Embryonic facial prominence (tissue), 1 donor: ENCODE measurements at regions not wholly inside any gene's neighbourhood (a gene's known extent, or its start where the extent isn't known, plus 50 kb on each side); places are given as distances from the start of the nearest gene placed in this dataset.
"Not testable (repeated sequence)": the region's sequence is repeated elsewhere in the genome, so short reads cannot be mapped to it uniquely, and the experiment has no call there.

Experiments used
- DNase-seq: peaks from one replicate; pipeline ENCODE4 v3.0.0-alpha.2; 2016; ENCODE audit errors: extremely low spot score

- DNase-seq = no peak
Observed at GRCh38 chr21:16418642-16419041, 688.9 kb downstream of the USP25 start.

- peak; percentile 77 for DNase-seq
Observed at GRCh38 chr21:16419188-16419921, 689.6 kb downstream of the USP25 start.

GRCh38 chr21:16420031-16420724, 690.4 kb downstream of the USP25 start:
- no peak for DNase-seq

GRCh38 chr21:16421007-16421406, 691.2 kb downstream of the USP25 start:
- DNase-seq = no peak

- DNase-seq = no peak
Observed at GRCh38 chr21:16421965-16422364, 692.2 kb downstream of the USP25 start.

GRCh38 chr21:16422702-16423101, 692.9 kb downstream of the USP25 start:
- DNase-seq = no peak

GRCh38 chr21:16423921-16424320, 694.1 kb downstream of the USP25 start:
- DNase-seq = no peak

- no peak for DNase-seq
Observed at GRCh38 chr21:16424331-16424751, 694.6 kb downstream of the USP25 start.

GRCh38 chr21:16425376-16425775, 695.6 kb downstream of the USP25 start:
- DNase-seq = no peak

GRCh38 chr21:16426936-16427335, 697.2 kb downstream of the USP25 start:
- no peak for DNase-seq

- DNase-seq = no peak
Observed at GRCh38 chr21:16427587-16428087, 697.9 kb downstream of the USP25 start.

- DNase-seq = no peak
Observed at GRCh38 chr21:16437586-16437985, 707.8 kb downstream of the USP25 start.

- no peak for DNase-seq
Observed at GRCh38 chr21:16438761-16439160, 709.0 kb downstream of the USP25 start.

- no peak for DNase-seq
Observed at GRCh38 chr21:16441789-16442188, 712.0 kb downstream of the USP25 start.

- DNase-seq = no peak
Observed at GRCh38 chr21:16454399-16454798, 724.6 kb downstream of the USP25 start.

GRCh38 chr21:16455526-16455925, 725.7 kb downstream of the USP25 start:
- DNase-seq = no peak

GRCh38 chr21:16455978-16456377, 726.2 kb downstream of the USP25 start:
- DNase-seq = no peak

- no peak for DNase-seq
Observed at GRCh38 chr21:16457498-16457897, 727.7 kb downstream of the USP25 start.

GRCh38 chr21:16460936-16461335, 731.2 kb downstream of the USP25 start:
- DNase-seq = no peak

- not testable (repeated sequence) for DNase-seq
Observed at GRCh38 chr21:16464211-16464889, 734.6 kb downstream of the USP25 start.

GRCh38 chr21:16468184-16468583, 738.4 kb downstream of the USP25 start:
- no peak for DNase-seq

- no peak for DNase-seq
Observed at GRCh38 chr21:16473988-16474387, 744.2 kb downstream of the USP25 start.
